ENCODE measurements at regions not wholly inside any gene's neighbourhood (a gene's known extent, or its start where the extent isn't known, plus 50 kb on each side); places are given as distances from the start of the nearest gene placed in this dataset.

- DNase-seq, result no peak
Observed at GRCh38 chr18:34647251-34647650, 62.8 kb upstream of the DTNA start.

GRCh38 chr18:34648269-34648985 is 61.7 kb upstream of the DTNA start:
- no peak for DNase-seq

GRCh38 chr18:34649080-34649479 is 61.0 kb upstream of the DTNA start:
- no peak for DNase-seq

- DNase-seq, result no peak
Observed at GRCh38 chr18:34650121-34650545, 60.0 kb upstream of the DTNA start.

- DNase-seq, result no peak
Observed at GRCh38 chr18:34651586-34652369, 58.3 kb upstream of the DTNA start.

GRCh38 chr18:34655131-34655530 is 55.0 kb upstream of the DTNA start:
- no peak for DNase-seq

DNA sequence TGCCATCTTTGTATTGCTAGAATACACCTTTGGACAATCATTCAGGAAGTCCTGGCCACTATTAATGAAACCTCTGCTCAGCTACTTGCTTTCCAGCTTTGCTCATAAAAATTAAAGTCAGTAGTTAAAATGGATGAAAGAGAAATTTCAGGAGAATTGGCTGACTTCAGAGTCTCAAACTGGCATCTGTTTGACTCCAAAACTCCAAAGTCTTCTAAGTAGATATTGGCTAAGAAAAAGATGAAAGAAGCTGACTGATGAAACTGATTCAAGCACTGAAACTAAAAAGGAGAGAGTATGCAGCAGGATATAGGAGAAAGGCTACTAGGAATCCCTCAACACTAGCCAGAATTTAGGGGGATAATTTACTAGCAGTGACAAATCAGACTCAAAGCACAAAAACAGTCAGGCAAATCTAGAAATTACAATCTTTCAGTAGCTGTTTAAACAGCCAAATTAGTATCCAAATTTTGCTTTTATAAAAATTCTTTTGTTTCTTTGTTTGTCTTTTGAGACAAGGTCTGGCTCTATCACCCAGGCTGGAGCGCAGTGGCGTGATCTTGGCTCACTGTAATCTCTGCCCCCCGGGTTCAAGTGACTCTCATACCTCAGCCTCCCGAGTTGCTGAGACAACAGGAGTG is 52.1 kb upstream of the DTNA start:
- no peak for DNase-seq

GRCh38 chr18:34659579-34660517 is 50.2 kb upstream of the DTNA start:
- no peak for DNase-seq
